ENCODE measurements at regions not wholly inside any gene's neighbourhood (a gene's known extent, or its start where the extent isn't known, plus 50 kb on each side); places are given as distances from the start of the nearest gene placed in this dataset.
"Not testable (repeated sequence)": the region's sequence is repeated elsewhere in the genome, so short reads cannot be mapped to it uniquely, and the experiment has no call there.

GRCh38 chr3:127520993-127521392 is 69.5 kb downstream of the TPRA1 start:
- no peak for DNase-seq

- no peak for DNase-seq
Observed at GRCh38 chr3:127518456-127519081, 72.0 kb downstream of the TPRA1 start.

GRCh38 chr3:127512256-127512655 is 78.3 kb downstream of the TPRA1 start:
- no peak for DNase-seq

- no peak for DNase-seq
Observed at GRCh38 chr3:127501177-127501576, 89.4 kb downstream of the TPRA1 start.

- no peak for DNase-seq
Observed at GRCh38 chr3:127497676-127498075, 92.9 kb downstream of the TPRA1 start.

- no peak for DNase-seq
Observed at GRCh38 chr3:127497166-127497565, 93.4 kb downstream of the TPRA1 start.

- no peak for DNase-seq
Observed at GRCh38 chr3:127495821-127496655, 94.5 kb downstream of the TPRA1 start.

GRCh38 chr3:127493924-127494646 is 96.4 kb downstream of the TPRA1 start:
- no peak for DNase-seq

- DNase-seq, result no peak
Observed at GRCh38 chr3:127492426-127492825, 98.1 kb downstream of the TPRA1 start.

- DNase-seq, result no peak
Observed at GRCh38 chr3:127491909-127492308, 98.6 kb downstream of the TPRA1 start.

GRCh38 chr3:127491323-127491722 is 99.2 kb downstream of the TPRA1 start:
- no peak for DNase-seq

- DNase-seq, result not testable (repeated sequence)
Observed at GRCh38 chr3:127491024-127491305, 99.6 kb downstream of the TPRA1 start.

- no peak for DNase-seq
Observed at GRCh38 chr3:127490271-127491023, 100.1 kb downstream of the TPRA1 start.

GRCh38 chr3:127489357-127489756 is 101.2 kb downstream of the TPRA1 start:
- DNase-seq, result no peak

GRCh38 chr3:127488740-127489139 is 101.8 kb downstream of the TPRA1 start:
- no peak for DNase-seq

- DNase-seq, result no peak
Observed at GRCh38 chr3:127488141-127488672, 102.3 kb downstream of the TPRA1 start.

GRCh38 chr3:127487196-127487595 is 103.3 kb downstream of the TPRA1 start:
- no peak for DNase-seq

GRCh38 chr3:127486321-127486944 is 104.1 kb downstream of the TPRA1 start:
- DNase-seq, result no peak

GRCh38 chr3:127485396-127486170 is 105.0 kb downstream of the TPRA1 start:
- DNase-seq, result no peak

- no peak for DNase-seq
Observed at GRCh38 chr3:127484601-127485388, 105.7 kb downstream of the TPRA1 start.
